Endothelial cell of umbilical vein (primary cell): ENCODE measurements at regions not wholly inside any gene's neighbourhood (a gene's known extent, or its start where the extent isn't known, plus 50 kb on each side); places are given as distances from the start of the nearest gene placed in this dataset.

Source experiments
- BruUV-seq: library from RNA; stranded (reverse); fragments of 400-500 nt; replicated peaks from 2 replicates; lab custom pipeline; 2021; lab: Mats Ljungman, UMichigan
- CTCF ChIA-PET: fragments of 300-600, 350-600 bp; sonication (Branson Sonifier 250); formaldehyde crosslinking; loops from one replicate; lab custom pipeline; 2021; ENCODE audit warnings: antibody characterized with exemption, inconsistent platforms; lab: Charles Lee
- POLR2A ChIA-PET: fragments of 300-600, 350-600 bp; sonication (Branson Sonifier 250); formaldehyde crosslinking; loops from one replicate; lab custom pipeline; 2021; ENCODE audit warnings: antibody characterized with exemption, inconsistent platforms; lab: Charles Lee
- DNase-seq: peaks from one replicate; pipeline ENCODE4 v3.0.0-alpha.2; 2011; ENCODE audit warnings: low read depth, low spot score
- FAIRE-seq: peaks from 2 replicates; lab custom pipeline; 2011; peaks lifted over from hg19 to GRCh38; lab: Jason Lieb, UNC
- H2AFZ ChIP-seq: 2 replicates; pipeline ENCODE4 v1.6.0; 2012; ENCODE audit warnings: low read depth, low read length, control low read depth, inconsistent platforms
- H3K27ac ChIP-seq: 2 replicates; pipeline ENCODE4 v1.5.1; 2011; ENCODE audit warnings: low read depth, mild to moderate bottlenecking, control low read depth, low read length, moderate library complexity; ENCODE audit not compliant: insufficient read depth
- H3K27me3 ChIP-seq, 2 experiments: 2 replicates each; pipeline versions ENCODE4 v1.6.0 to v1.6.1; 2011; ENCODE audit warnings: low read length in 2 of 2, mixed read lengths in 1 of 2; ENCODE audit not compliant: control insufficient read depth in 2 of 2, insufficient read depth in 2 of 2
- H3K36me3 ChIP-seq, 2 experiments: 2 replicates in 1 of 2; 3 replicates in 1 of 2; pipeline ENCODE4 v1.5.1; 2011; ENCODE audit warnings: low read length in 2 of 2, mild to moderate bottlenecking in 1 of 2, moderate library complexity in 1 of 2; ENCODE audit not compliant: control insufficient read depth in 2 of 2, insufficient read depth in 2 of 2; ENCODE audit errors: extremely low read depth in 1 of 2
- H3K4me1 ChIP-seq: 3 replicates; pipeline ENCODE4 v1.5.1; 2011; ENCODE audit warnings: mild to moderate bottlenecking, low read length; ENCODE audit not compliant: control insufficient read depth, insufficient read depth; ENCODE audit errors: extremely low read depth
- H3K4me2 ChIP-seq: 2 replicates; pipeline ENCODE4 v1.6.1; 2011; ENCODE audit warnings: low read length, control low read depth, mixed read lengths; ENCODE audit not compliant: insufficient read depth
- H3K4me3 ChIP-seq, 3 experiments: fragments of 200-600 bp in 1 of 3; sonication (generic), shearing (Covaris generic) in 1 of 3; replicated peaks in 1 of 3; 2 replicates each; pipeline ENCODE4 v1.5.1; 2011 to 2016; ENCODE audit warnings: control low read depth in 3 of 3, low read length in 3 of 3, mild to moderate bottlenecking in 2 of 3, inconsistent platforms in 1 of 3, low read depth in 1 of 3, moderate library complexity in 1 of 3; ENCODE audit not compliant: insufficient read depth in 1 of 3
- H3K79me2 ChIP-seq: 2 replicates; pipeline ENCODE4 v1.6.0; 2012; ENCODE audit warnings: low read length, inconsistent platforms; ENCODE audit not compliant: control insufficient read depth, insufficient read depth
- H3K9ac ChIP-seq: replicated peaks from 2 replicates; pipeline ENCODE3; 2011; ENCODE audit warnings: low read length, control low read depth; ENCODE audit not compliant: insufficient read depth; ENCODE audit errors: extremely low read depth
- H3K9me1 ChIP-seq: replicated peaks from 3 replicates; pipeline ENCODE4 v1.6.0; 2011; ENCODE audit warnings: mild to moderate bottlenecking, low read length; ENCODE audit not compliant: control insufficient read depth, insufficient read depth; ENCODE audit errors: extremely low read depth
- H3K9me3 ChIP-seq: replicated peaks from 2 replicates; pipeline ENCODE4 v1.5.1; 2012; ENCODE audit warnings: low read length, inconsistent platforms; ENCODE audit not compliant: control insufficient read depth, insufficient read depth
- H4K20me1 ChIP-seq: replicated peaks from 2 replicates; pipeline ENCODE3; 2011; ENCODE audit warnings: mild to moderate bottlenecking, low read length; ENCODE audit not compliant: control insufficient read depth, insufficient read depth; ENCODE audit errors: extremely low read depth
- EZH2 ChIP-seq: IDR thresholded peaks from 2 replicates; pipeline ENCODE4 v1.6.1; 2012; ENCODE audit warnings: borderline replicate concordance, low read depth, mild to moderate bottlenecking, moderate library complexity, low read length, inconsistent platforms; ENCODE audit not compliant: severe bottlenecking
- FOS ChIP-seq: IDR thresholded peaks from 2 replicates; pipeline ENCODE4 v1.6.1; 2011; ENCODE audit warnings: mild to moderate bottlenecking, low read length, moderate library complexity, borderline replicate concordance; ENCODE audit not compliant: insufficient read depth
- GATA2 ChIP-seq: IDR thresholded peaks from 2 replicates; pipeline ENCODE4 v1.7.0; 2011; ENCODE audit warnings: low read depth, mild to moderate bottlenecking, moderate library complexity, mixed read lengths, low read length; ENCODE audit not compliant: insufficient read length, insufficient read depth
- JUN ChIP-seq: IDR thresholded peaks from 2 replicates; pipeline ENCODE4 v1.6.1; 2011; ENCODE audit warnings: borderline replicate concordance, low read depth; ENCODE audit not compliant: insufficient read length, insufficient read depth
- MAX ChIP-seq: IDR thresholded peaks from 2 replicates; pipeline ENCODE4 v1.6.1; 2011; ENCODE audit not compliant: insufficient read depth, insufficient read length
- MYC ChIP-seq: IDR thresholded peaks from one replicate; pipeline ENCODE4 v1.6.1; 2011; ENCODE audit warnings: mild to moderate bottlenecking, low read depth, low read length
- POLR2A ChIP-seq: IDR thresholded peaks from 2 replicates; pipeline ENCODE4 v1.6.1; 2012; ENCODE audit warnings: low read depth, mild to moderate bottlenecking, control low read depth, low read length
- POLR2AphosphoS5 ChIP-seq: IDR thresholded peaks from 2 replicates; pipeline ENCODE4 v1.6.1; 2012; ENCODE audit warnings: low read depth, mild to moderate bottlenecking, control low read depth, low read length, moderate library complexity; ENCODE audit not compliant: insufficient read depth
- dilution Hi-C: fragments of 300-500 bp; cut with MboI; formaldehyde crosslinking; loops from one replicate; pipeline ENCODE4 v1.15.0; 2019; ENCODE audit warnings: low sequenced_read_pairs; ENCODE audit not compliant: extremely low pct_ligation_motif_present
- intact Hi-C: fragments of 100-400 bp; cut with micrococcal nuclease; formaldehyde crosslinking; loops from one replicate; pipeline ENCODE4 v1.10.0; 2022
- TF ChIP-seq, protein P1 (sequence below), 2 donors: IDR thresholded peaks; 1 replicate in 1 of 2; 2 replicates in 1 of 2; pipeline ENCODE4 v1.5.1; 2011; ENCODE audit warnings: low read length in 2 of 2, mild to moderate bottlenecking in 2 of 2, moderate library complexity in 2 of 2, control low read depth in 1 of 2, inconsistent platforms in 1 of 2, low read depth in 1 of 2; ENCODE audit not compliant: insufficient read depth in 1 of 2; ENCODE audit errors: extremely low read depth in 1 of 2

DNA sequence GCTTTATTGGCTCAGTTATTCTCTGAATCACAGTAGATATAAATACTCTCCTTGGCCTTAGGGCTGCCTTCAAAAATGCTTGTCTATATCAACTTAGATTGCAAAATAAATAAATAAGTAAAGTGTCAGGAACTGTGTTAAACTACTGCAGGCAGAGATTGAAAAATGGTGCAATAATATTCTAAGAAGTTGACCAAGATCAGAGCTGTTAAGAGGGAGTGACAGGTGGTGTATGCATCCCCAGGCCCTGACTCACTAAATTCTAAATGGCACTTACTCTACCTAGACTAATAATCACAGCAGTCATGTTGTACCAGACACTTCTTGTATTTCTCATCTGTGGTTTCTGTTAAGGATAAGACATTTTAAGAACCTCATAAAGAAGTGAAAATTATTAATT is 235.1 kb upstream of the SPOCK3 start:
- Histone ChIP-seq H2AFZ (no peak overlapping the region), H3K79me2 (no peaks in the 10 kb centered on the region), H3K4me3 (no peak overlapping the region), H3K9me3 (no peaks in the 10 kb centered on the region), H3K4me1 (no peaks in the 10 kb centered on the region), H3K9ac (no peak overlapping the region), H3K4me2 (no peak overlapping the region), H3K9me1 (no peaks in the 10 kb centered on the region), H3K36me3 (no peaks in the 10 kb centered on the region), H3K27me3 (no peaks in the 10 kb centered on the region), H3K27ac (no peak overlapping the region), H4K20me1 (no peaks in the 10 kb centered on the region)
- no TSS peak for BruUV-seq
- FAIRE-seq (no peak), DNase-seq (no peak)
- no peak for TF ChIP-seq POLR2A
- no peak for TF ChIP-seq MYC
- TF ChIP-seq MAX = no peak
- no peak for TF ChIP-seq FOS
- intact Hi-C loops (no loop called here), dilution Hi-C loops (no loop called here)
- ChIA-PET POLR2A (no interaction called here), CTCF (no interaction called here)

DNA sequence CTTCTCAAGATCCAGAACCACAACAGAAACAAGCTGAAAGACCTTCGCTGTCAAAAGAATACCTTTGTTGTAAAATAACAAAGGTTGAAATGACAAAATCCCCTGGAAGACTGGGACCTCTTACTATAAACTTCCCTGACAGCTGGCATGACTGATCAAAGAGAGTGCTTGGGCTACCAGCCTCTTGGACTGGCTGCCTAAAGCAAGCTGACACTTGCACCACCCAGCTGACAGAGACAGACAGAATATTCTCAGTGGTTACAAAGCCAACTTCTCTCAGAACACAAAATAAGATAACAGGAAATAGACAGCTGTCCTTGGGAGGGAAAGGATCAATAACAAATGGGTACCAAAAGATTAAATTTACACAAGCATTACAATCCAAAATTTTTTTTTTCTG is 241.7 kb upstream of the SPOCK3 start:
- no TSS peak for BruUV-seq
- Histone ChIP-seq H3K9ac (no peak overlapping the region), H3K4me3 (no peak overlapping the region), H3K9me1 (no peaks in the 10 kb centered on the region), H3K79me2 (no peaks in the 10 kb centered on the region), H3K27ac (no peak overlapping the region), H3K36me3 (no peaks in the 10 kb centered on the region), H3K4me2 (no peak overlapping the region), H3K9me3 (no peaks in the 10 kb centered on the region), H2AFZ (no peak overlapping the region), H3K4me1 (no peaks in the 10 kb centered on the region), H4K20me1 (no peaks in the 10 kb centered on the region), H3K27me3 (no peaks in the 10 kb centered on the region)
- CTCF ChIA-PET = no interaction called here
- intact Hi-C loops = no loop called here
- POLR2A ChIA-PET = no interaction called here
- FAIRE-seq (no peak), DNase-seq (no peak)
- dilution Hi-C loops = no loop called here
- TF ChIP-seq MYC (no peak), JUN (no peak), MAX (no peak), POLR2AphosphoS5 (no peak), GATA2 (no peak), POLR2A (no peak), FOS (no peak), EZH2 (no peak)
- TF ChIP-seq, protein P1, sequence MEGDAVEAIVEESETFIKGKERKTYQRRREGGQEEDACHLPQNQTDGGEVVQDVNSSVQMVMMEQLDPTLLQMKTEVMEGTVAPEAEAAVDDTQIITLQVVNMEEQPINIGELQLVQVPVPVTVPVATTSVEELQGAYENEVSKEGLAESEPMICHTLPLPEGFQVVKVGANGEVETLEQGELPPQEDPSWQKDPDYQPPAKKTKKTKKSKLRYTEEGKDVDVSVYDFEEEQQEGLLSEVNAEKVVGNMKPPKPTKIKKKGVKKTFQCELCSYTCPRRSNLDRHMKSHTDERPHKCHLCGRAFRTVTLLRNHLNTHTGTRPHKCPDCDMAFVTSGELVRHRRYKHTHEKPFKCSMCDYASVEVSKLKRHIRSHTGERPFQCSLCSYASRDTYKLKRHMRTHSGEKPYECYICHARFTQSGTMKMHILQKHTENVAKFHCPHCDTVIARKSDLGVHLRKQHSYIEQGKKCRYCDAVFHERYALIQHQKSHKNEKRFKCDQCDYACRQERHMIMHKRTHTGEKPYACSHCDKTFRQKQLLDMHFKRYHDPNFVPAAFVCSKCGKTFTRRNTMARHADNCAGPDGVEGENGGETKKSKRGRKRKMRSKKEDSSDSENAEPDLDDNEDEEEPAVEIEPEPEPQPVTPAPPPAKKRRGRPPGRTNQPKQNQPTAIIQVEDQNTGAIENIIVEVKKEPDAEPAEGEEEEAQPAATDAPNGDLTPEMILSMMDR (IDR thresholded peaks at IDR 0.05; ENCODE audit: extremely low read depth in 1 of 2, insufficient read depth in 1 of 2, low read depth in 1 of 2, low read length in 2 of 2) = no peak
